Mesendoderm (in vitro differentiated cells): ENCODE measurements at regions not wholly inside any gene's neighbourhood (a gene's known extent, or its start where the extent isn't known, plus 50 kb on each side); places are given as distances from the start of the nearest gene placed in this dataset.
A peak's percentile ranks its signal among the peaks of the same experiment; 100 is the strongest.

Experiments used
- DNase-seq: peaks from one replicate; pipeline ENCODE4 v3.0.0; 2013
- H2AK5ac ChIP-seq: 2 replicates; pipeline ENCODE4 v1.6.1; 2013; ENCODE audit warnings: low read length, inconsistent platforms
- H2BK120ac ChIP-seq: 2 replicates; pipeline ENCODE4 v1.6.1; 2013; ENCODE audit warnings: low read depth, mild to moderate bottlenecking, low read length, moderate library complexity, mixed read lengths
- H2BK15ac ChIP-seq: replicated peaks from 2 replicates; pipeline ENCODE4 v1.6.1; 2013; ENCODE audit warnings: low read depth, mild to moderate bottlenecking, moderate library complexity
- H2BK5ac ChIP-seq: 2 replicates; pipeline ENCODE4 v1.6.1; 2013; ENCODE audit warnings: low read length, inconsistent platforms
- H3K18ac ChIP-seq: 2 replicates; pipeline ENCODE4 v1.6.1; 2013; ENCODE audit warnings: mild to moderate bottlenecking, low read length, mixed read lengths
- H3K23ac ChIP-seq: one replicate; pipeline ENCODE4 v1.6.1; 2013; ENCODE audit warnings: low read length
- H3K27ac ChIP-seq: 2 replicates; pipeline ENCODE4 v1.5.1; 2013; ENCODE audit warnings: low read depth, mild to moderate bottlenecking, inconsistent platforms, low read length, moderate library complexity
- H3K27me3 ChIP-seq: 2 replicates; pipeline ENCODE4 v1.6.1; 2013; ENCODE audit warnings: low read length, control low read depth, mild to moderate bottlenecking, inconsistent platforms; ENCODE audit not compliant: insufficient read depth, poor library complexity
- H3K36me3 ChIP-seq: 2 replicates; pipeline ENCODE4 v1.6.1; 2013; ENCODE audit warnings: low read length, inconsistent platforms; ENCODE audit not compliant: control insufficient read depth, insufficient read depth
- H3K4ac ChIP-seq: one replicate; pipeline ENCODE4 v1.6.1; 2013; ENCODE audit warnings: low read depth, mild to moderate bottlenecking, low read length, moderate library complexity
- H3K4me1 ChIP-seq: 2 replicates; pipeline ENCODE4 v1.6.1; 2013; ENCODE audit warnings: low read depth, low read length, inconsistent platforms; ENCODE audit not compliant: control insufficient read depth
- H3K4me2 ChIP-seq: 2 replicates; pipeline ENCODE4 v1.6.1; 2013; ENCODE audit warnings: low read length
- H3K4me3 ChIP-seq: 2 replicates; pipeline ENCODE4 v1.5.1; 2013; ENCODE audit warnings: mild to moderate bottlenecking, low read length
- H3K56ac ChIP-seq: one replicate; pipeline ENCODE4 v1.6.1; 2013; ENCODE audit warnings: low read length
- H3K79me1 ChIP-seq: 2 replicates; pipeline ENCODE4 v1.6.1; 2013; ENCODE audit warnings: low read length, inconsistent platforms
- H3K79me2 ChIP-seq: 2 replicates; pipeline ENCODE4 v1.6.1; 2013; ENCODE audit warnings: mild to moderate bottlenecking, low read length; ENCODE audit not compliant: control insufficient read depth, insufficient read depth
- H3K9ac ChIP-seq: 2 replicates; pipeline ENCODE4 v1.6.1; 2013; ENCODE audit warnings: low read length, inconsistent platforms
- H4K5ac ChIP-seq: one replicate; pipeline ENCODE4 v1.6.1; 2013; ENCODE audit warnings: low read length
- H4K8ac ChIP-seq: one replicate; pipeline ENCODE4 v1.6.1; 2013; ENCODE audit warnings: low read depth, mild to moderate bottlenecking, control low read depth, low read length, moderate library complexity
- WGBS: extraction: QIAGEN DNeasy Blood & Tissue Kit; methylation state at CpG from one replicate; pipeline ENCODE4 v1.1.7; 2013; ENCODE audit warnings: low lambda C conversion rate, missing lambda C conversion rate; ENCODE audit not compliant: insufficient coverage; ENCODE audit errors: extremely low coverage; 5-methylcytosine and 5-hydroxymethylcytosine counted together

DNA sequence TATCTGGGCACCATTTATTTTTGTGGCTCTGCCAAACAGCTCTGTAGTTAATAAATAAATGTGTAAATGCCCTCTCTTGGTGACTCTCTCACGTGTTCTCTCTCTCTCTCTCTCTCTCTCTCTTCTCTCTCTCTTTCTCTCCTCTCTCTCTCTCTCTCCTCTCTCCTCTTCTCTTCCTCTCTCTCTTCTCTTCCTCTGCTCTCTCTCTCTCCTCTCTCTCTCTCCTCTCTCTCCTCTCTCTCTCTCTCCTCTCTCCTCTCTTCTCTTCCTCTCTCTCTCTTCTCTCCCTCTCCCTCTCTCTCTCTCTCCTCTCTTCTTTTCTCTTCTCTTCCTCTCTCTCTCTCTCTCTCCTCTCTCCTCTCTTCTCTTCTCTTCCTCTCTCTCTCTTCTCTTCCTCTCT is 145.8 kb upstream of the TMEM72 start:
- Histone ChIP-seq H3K4ac (no peak overlapping the region), H2BK120ac (no peak overlapping the region), H3K23ac (no peak overlapping the region), H3K27ac (no peak overlapping the region), H2BK5ac (no peak overlapping the region), H3K79me2 (no peaks in the 10 kb centered on the region), H4K8ac (no peak overlapping the region), H3K4me3 (no peak overlapping the region), H3K56ac (no peak overlapping the region), H3K18ac (no peak overlapping the region), H3K79me1 (no peaks in the 10 kb centered on the region), H4K5ac (no peak overlapping the region), H3K4me1 (no peaks in the 10 kb centered on the region), H3K4me2 (no peak overlapping the region), H3K9ac (no peak overlapping the region), H2BK15ac (no peak overlapping the region), H3K27me3 (no peaks in the 10 kb centered on the region), H3K36me3 (no peaks in the 10 kb centered on the region), H2AK5ac (no peak overlapping the region)
- WGBS = no CpG with 5 or more reads among the region's 1 CpG
- no peak for DNase-seq

DNA sequence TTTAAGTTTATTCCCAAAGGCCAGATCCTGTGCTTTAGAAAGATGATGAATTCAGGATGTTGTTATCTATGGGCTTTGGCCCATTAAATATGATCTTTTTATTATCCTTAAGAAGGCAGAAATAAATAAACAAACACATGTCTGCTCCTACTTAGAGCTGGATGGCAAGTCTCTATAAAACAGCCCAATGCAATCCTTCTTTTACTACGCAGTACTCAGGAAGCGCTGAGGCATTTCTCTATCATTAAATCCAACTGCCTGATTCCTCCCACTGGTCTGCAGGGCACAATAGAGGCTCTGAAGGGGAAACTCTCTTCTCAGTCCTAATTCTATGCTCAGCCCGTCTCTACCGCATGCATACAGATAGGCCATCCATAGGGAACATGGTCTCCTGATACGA is 144.5 kb upstream of the TMEM72 start:
- H3K79me2 ChIP-seq = no peaks in the 10 kb centered on the region
- H3K79me1 ChIP-seq = no peaks in the 10 kb centered on the region
- H3K9ac ChIP-seq = no peak overlapping the region
- H3K27me3 ChIP-seq = no peaks in the 10 kb centered on the region
- no peak overlapping the region for H4K8ac ChIP-seq
- H3K4me1 ChIP-seq = no peaks in the 10 kb centered on the region
- H3K18ac ChIP-seq = no peak overlapping the region
- no peak for DNase-seq
- no peak overlapping the region for H2BK15ac ChIP-seq
- no peak overlapping the region for H2BK120ac ChIP-seq
- no peak overlapping the region for H2AK5ac ChIP-seq
- no peak overlapping the region for H4K5ac ChIP-seq
- H3K56ac ChIP-seq = no peak overlapping the region
- H3K36me3 ChIP-seq = no peaks in the 10 kb centered on the region
- no peak overlapping the region for H2BK5ac ChIP-seq
- no peak overlapping the region for H3K23ac ChIP-seq
- H3K27ac ChIP-seq = no peak overlapping the region
- H3K4me3 ChIP-seq = no peak overlapping the region
- H3K4me2 ChIP-seq = no peak overlapping the region
- no peak overlapping the region for H3K4ac ChIP-seq
- whole genome bisulfite sequencing = no CpG with 5 or more reads among the region's 5 CpGs

DNA sequence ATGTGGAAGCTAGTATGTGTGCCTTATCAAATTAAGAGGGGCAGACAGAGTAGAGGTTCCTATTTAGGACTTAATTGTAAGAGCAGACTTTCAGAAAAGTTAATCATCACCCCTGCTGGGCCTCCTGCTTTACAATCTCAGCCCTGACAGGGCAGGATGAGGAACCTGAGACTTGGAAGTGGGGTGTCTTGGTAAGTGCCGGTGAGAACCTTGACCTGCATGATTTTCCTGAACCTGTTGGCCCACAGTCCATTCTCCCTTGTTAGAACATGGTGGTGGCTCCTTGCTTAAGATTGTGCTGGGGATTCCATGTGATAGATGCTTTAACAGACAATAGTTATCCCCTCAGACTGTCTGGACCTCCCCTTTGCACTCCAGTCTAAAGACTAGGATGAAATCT is 141.7 kb upstream of the TMEM72 start:
- Histone ChIP-seq H3K79me1 (no peaks in the 10 kb centered on the region), H3K4me3 (no peak overlapping the region), H2BK120ac (no peak overlapping the region), H3K4me2 (no peak overlapping the region), H3K18ac (no peak overlapping the region), H3K56ac (no peak overlapping the region), H3K27ac (no peak overlapping the region), H3K36me3 (no peaks in the 10 kb centered on the region), H2AK5ac (no peak overlapping the region), H3K79me2 (no peaks in the 10 kb centered on the region), H4K8ac (no peak overlapping the region), H3K4ac (no peak overlapping the region), H3K23ac (no peak overlapping the region), H3K4me1 (no peaks in the 10 kb centered on the region), H3K27me3 (no peaks in the 10 kb centered on the region), H2BK5ac (no peak overlapping the region), H2BK15ac (no peak overlapping the region), H3K9ac (no peak overlapping the region), H4K5ac (no peak overlapping the region)
- peak; percentile 44 for DNase-seq
- no CpG with 5 or more reads among the region's 1 CpG for WGBS

DNA sequence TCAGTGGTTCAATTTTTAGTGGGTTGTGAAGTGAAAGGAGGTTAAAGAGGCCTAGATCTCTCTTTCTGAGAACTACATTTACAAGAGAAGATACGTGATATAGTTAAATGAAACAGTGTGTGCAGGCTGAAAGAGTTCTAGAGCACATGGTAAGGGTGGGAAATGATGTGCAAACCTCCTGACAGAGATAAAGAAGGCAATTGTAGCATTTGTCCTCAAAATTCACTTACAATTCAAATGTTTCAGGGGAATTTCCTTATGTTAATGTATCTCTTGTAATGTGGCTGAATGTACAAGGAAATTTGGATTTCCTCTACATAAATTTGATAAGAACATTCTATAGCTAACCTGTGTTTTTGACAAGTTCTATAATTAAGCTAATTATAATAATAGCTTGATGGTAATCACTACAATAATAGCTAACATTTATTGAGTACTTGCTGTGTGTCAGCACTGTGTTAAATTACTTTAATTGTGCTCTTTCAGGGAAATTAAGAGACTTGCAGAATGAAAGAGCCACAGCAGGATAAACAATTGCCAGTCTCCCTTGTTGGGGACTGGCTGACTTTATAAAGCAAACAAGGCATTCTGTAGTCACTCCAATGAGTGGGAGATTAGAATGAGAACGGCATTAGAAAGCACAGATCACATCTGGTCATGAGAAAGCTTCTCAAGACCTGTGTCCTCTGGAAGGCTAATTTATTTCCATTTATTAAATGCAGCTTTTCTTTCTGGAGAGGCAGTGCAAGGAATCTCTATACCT is 139.7 kb upstream of the TMEM72 start:
- no peak overlapping the region for H4K5ac ChIP-seq
- no peak overlapping the region for H4K8ac ChIP-seq
- WGBS = no CpG with 5 or more reads among the region's 2 CpGs
- no peaks in the 10 kb centered on the region for H3K79me1 ChIP-seq
- no peaks in the 10 kb centered on the region for H3K4me1 ChIP-seq
- no peak overlapping the region for H3K4me3 ChIP-seq
- no peak overlapping the region for H3K4me2 ChIP-seq
- H3K27me3 ChIP-seq = no peaks in the 10 kb centered on the region
- no peaks in the 10 kb centered on the region for H3K36me3 ChIP-seq
- H3K23ac ChIP-seq = no peak overlapping the region
- no peak overlapping the region for H3K27ac ChIP-seq
- H3K18ac ChIP-seq = no peak overlapping the region
- no peaks in the 10 kb centered on the region for H3K79me2 ChIP-seq
- H2BK120ac ChIP-seq = no peak overlapping the region
- DNase-seq = no peak
- H2BK5ac ChIP-seq = no peak overlapping the region
- no peak overlapping the region for H3K9ac ChIP-seq
- no peak overlapping the region for H3K4ac ChIP-seq
- no peak overlapping the region for H3K56ac ChIP-seq
- H2BK15ac ChIP-seq = no peak overlapping the region
- H2AK5ac ChIP-seq = no peak overlapping the region

DNA sequence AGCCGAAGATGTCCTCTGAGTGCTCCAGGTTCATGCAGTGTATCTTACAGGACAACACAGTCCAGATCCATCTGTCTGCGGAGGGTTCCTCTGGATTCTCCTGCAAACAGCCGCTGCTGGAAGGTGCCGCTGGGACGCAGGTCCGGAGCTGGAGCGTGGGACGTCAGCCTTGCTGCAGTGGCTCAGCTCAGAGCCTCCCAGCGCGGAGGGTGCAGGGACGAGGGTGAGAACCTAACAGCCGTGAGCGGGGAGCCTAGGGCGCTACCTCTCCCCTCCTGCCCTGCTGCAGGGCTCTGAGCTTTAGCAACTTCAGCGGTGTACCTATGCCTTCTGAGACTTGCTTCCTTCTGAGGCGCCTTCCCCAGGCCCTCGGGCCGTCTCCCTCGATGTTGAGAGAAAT is 137.6 kb upstream of the TMEM72 start:
- H2BK120ac ChIP-seq = no peak overlapping the region
- WGBS = no CpG with 5 or more reads among the region's 19 CpGs
- H4K5ac ChIP-seq = no peak overlapping the region
- no peaks in the 10 kb centered on the region for H3K4me1 ChIP-seq
- H3K18ac ChIP-seq = no peak overlapping the region
- DNase-seq = no peak
- H3K79me1 ChIP-seq = no peaks in the 10 kb centered on the region
- no peak overlapping the region for H3K4me3 ChIP-seq
- no peaks in the 10 kb centered on the region for H3K27me3 ChIP-seq
- no peak overlapping the region for H3K9ac ChIP-seq
- no peak overlapping the region for H3K23ac ChIP-seq
- no peaks in the 10 kb centered on the region for H3K36me3 ChIP-seq
- no peak overlapping the region for H3K27ac ChIP-seq
- H3K79me2 ChIP-seq = no peaks in the 10 kb centered on the region
- no peak overlapping the region for H2AK5ac ChIP-seq
- H3K4me2 ChIP-seq = no peak overlapping the region
- H2BK5ac ChIP-seq = no peak overlapping the region
- no peak overlapping the region for H4K8ac ChIP-seq
- H2BK15ac ChIP-seq = no peak overlapping the region
- H3K4ac ChIP-seq = no peak overlapping the region
- H3K56ac ChIP-seq = no peak overlapping the region
